Chondrocyte (in vitro differentiated cells): ENCODE measurements at regions not wholly inside any gene's neighbourhood (a gene's known extent, or its start where the extent isn't known, plus 50 kb on each side); places are given as distances from the start of the nearest gene placed in this dataset.
"Not testable (repeated sequence)": the region's sequence is repeated elsewhere in the genome, so short reads cannot be mapped to it uniquely, and the experiment has no call there.

Source experiments
- DNase-seq: peaks from one replicate; pipeline ENCODE4 v3.0.0; 2021; ENCODE audit warnings: mixed read lengths, low spot score
- H3K27ac Mint-ChIP-seq: one replicate; pipeline ENCODE4 v1.8.0; 2021; ENCODE audit warnings: mild to moderate bottlenecking, moderate library complexity, mixed read lengths; ENCODE audit not compliant: unreplicated experiment
- H3K27me3 Mint-ChIP-seq: 2 replicates; pipeline ENCODE4 v1.8.0; 2021; ENCODE audit warnings: low read depth, mixed read lengths
- H3K36me3 Mint-ChIP-seq: 2 replicates; pipeline ENCODE4 v1.8.0; 2021; ENCODE audit warnings: low read depth, mixed read lengths
- H3K4me1 Mint-ChIP-seq: 2 replicates; pipeline ENCODE4 v1.8.0; 2021; ENCODE audit warnings: low read depth, mild to moderate bottlenecking, mixed read lengths
- H3K4me3 Mint-ChIP-seq: one replicate; pipeline ENCODE4 v1.8.0; 2021; ENCODE audit warnings: mild to moderate bottlenecking, moderate library complexity, mixed read lengths; ENCODE audit not compliant: unreplicated experiment
- H3K9me3 Mint-ChIP-seq: 2 replicates; pipeline ENCODE4 v1.8.0; 2021; ENCODE audit warnings: low read depth, mixed read lengths
- CTCF ChIP-seq: fragments of 200-600 bp; sonication (generic); IDR thresholded peaks from 2 replicates; pipeline ENCODE4 v1.5.0; 2021; ENCODE audit warnings: antibody characterized with exemption, mild to moderate bottlenecking, moderate library complexity

DNA sequence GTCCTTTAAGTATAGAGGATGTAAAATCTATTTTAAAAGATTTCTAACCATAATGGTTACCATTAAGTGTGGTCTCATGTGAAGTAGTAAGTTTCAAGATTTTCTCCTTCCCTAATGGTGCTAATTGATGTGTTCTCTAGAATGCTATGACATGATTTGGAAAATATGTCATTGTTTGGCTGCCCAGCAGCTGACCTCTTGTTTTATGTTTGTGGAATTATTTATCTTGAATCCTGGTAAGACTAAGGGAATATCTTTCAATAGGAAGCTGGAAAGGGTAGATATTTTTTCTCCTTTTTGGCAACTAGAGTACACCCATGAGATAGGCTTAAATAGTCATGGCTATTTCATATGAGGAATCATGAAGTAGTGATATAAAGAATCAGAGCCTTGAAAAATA, 139.8 kb upstream of the CHODL start:
- H3K36me3 Mint-ChIP-seq: no peaks in the 10 kb centered on the region
- H3K27me3 Mint-ChIP-seq: no peaks in the 10 kb centered on the region
- no peaks in the 10 kb centered on the region for H3K4me1 Mint-ChIP-seq
- H3K4me3 Mint-ChIP-seq: no peak overlapping the region
- no peak for DNase-seq
- no peak for TF ChIP-seq CTCF
- H3K9me3 Mint-ChIP-seq: peaks cover 24% of the 10 kb centered on the region
- H3K27ac Mint-ChIP-seq: no peak overlapping the region

DNA sequence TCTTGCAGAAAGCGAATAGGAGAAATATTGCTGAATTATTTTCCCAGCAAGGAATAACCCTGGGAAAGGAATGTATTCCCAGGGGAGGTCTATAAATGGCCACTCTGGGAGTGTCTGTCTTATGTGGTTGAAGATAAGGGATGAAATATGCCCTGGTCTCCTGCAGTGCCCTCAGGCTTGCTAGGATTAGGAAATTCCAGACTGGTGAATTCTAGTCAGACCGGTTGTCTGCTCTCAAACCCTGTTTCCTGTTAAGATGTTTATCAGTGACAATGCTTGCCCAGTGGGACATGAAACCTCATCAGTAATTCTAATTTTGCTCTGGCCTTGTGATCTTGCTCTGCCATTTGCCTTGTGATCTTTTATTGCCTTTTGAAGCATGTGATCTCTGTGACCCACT, 148.2 kb upstream of the CHODL start:
- not testable (repeated sequence) for H3K4me1 Mint-ChIP-seq, H3K27ac Mint-ChIP-seq, DNase-seq, H3K27me3 Mint-ChIP-seq, H3K36me3 Mint-ChIP-seq, H3K4me3 Mint-ChIP-seq
- peaks cover 60% of the 10 kb centered on the region for H3K9me3 Mint-ChIP-seq

DNA sequence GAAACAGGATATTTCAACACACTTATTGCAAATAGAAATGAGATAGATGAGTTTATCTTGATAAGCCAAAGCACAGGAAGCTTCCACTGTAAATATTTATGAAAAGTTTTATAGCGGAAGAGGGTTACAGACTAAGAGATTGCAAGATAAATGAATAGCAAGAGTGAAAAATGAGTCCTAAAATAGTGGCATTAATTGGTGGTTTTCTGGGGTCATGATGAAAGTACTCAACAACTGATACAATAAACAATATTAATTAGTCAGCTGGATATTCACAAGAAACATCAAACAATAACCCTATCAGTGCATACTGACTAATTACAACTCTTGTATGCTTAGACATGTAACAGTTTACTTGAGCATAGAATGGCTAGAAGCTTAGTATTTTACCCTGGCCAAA, 154.8 kb upstream of the CHODL start:
- DNase-seq: no peak
- no peaks in the 10 kb centered on the region for H3K27me3 Mint-ChIP-seq
- no peaks in the 10 kb centered on the region for H3K4me1 Mint-ChIP-seq
- H3K36me3 Mint-ChIP-seq: no peaks in the 10 kb centered on the region
- no peak for TF ChIP-seq CTCF
- peaks cover 53% of the 10 kb centered on the region for H3K9me3 Mint-ChIP-seq
- no peak overlapping the region for H3K4me3 Mint-ChIP-seq
- no peak overlapping the region for H3K27ac Mint-ChIP-seq

- H3K9me3 Mint-ChIP-seq: peaks cover 3% of the 10 kb centered on the region
- H3K4me1 Mint-ChIP-seq: no peaks in the 10 kb centered on the region
- no peak for DNase-seq
- H3K4me3 Mint-ChIP-seq: no peak overlapping the region
- no peaks in the 10 kb centered on the region for H3K27me3 Mint-ChIP-seq
- no peaks in the 10 kb centered on the region for H3K36me3 Mint-ChIP-seq
- H3K27ac Mint-ChIP-seq: no peak overlapping the region
- TF ChIP-seq CTCF: no peak
These were observed 174.2 kb upstream of the CHODL start for GRCh38 chr21:18070392-18070791.

DNA sequence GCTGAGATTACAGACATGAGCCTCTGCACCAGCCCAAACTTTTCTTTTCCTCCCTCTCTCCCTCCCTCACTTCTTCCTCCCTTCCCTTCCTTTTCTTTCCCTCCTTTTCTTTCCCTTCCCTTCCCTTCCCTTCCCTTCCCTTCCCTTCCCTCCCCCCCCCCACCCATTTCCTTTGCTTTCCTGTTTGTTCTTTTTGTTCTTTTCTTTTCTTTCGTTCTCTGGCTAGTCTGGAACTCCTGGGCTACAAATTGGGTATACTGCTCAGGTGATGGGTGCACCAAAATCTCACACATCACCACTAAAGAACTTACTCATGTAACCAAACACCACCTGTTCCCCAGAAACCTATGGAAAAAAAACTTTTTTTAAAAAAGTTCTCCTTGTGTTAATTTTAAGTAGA, 174.8 kb upstream of the CHODL start:
- Mint-ChIP-seq H3K27ac (no peak overlapping the region), H3K4me1 (no peaks in the 10 kb centered on the region), H3K4me3 (no peak overlapping the region), H3K9me3 (peaks cover 3% of the 10 kb centered on the region), H3K27me3 (no peaks in the 10 kb centered on the region), H3K36me3 (no peaks in the 10 kb centered on the region)
- DNase-seq: no peak
- no peak for TF ChIP-seq CTCF

- Mint-ChIP-seq H3K36me3 (no peaks in the 10 kb centered on the region), H3K4me1 (no peaks in the 10 kb centered on the region), H3K27ac (no peak overlapping the region), H3K9me3 (peaks cover 21% of the 10 kb centered on the region), H3K4me3 (no peak overlapping the region), H3K27me3 (no peaks in the 10 kb centered on the region)
- DNase-seq: no peak
- TF ChIP-seq CTCF: no peak
These were observed 184.2 kb upstream of the CHODL start for GRCh38 chr21:18060402-18060801.
